Subcutaneous abdominal adipose tissue (tissue), 5 donors: ENCODE measurements at regions not wholly inside any gene's neighbourhood (a gene's known extent, or its start where the extent isn't known, plus 50 kb on each side); places are given as distances from the start of the nearest gene placed in this dataset.

Experiments
- H3K27ac ChIP-seq: one replicate; pipeline ENCODE4 v1.7.0; 2013; ENCODE audit warnings: low read depth, mild to moderate bottlenecking, inconsistent platforms, low read length, moderate library complexity
- H3K27me3 ChIP-seq, 5 donors: one replicate each; pipeline ENCODE4 v1.7.0; 2013; ENCODE audit warnings: low read length in 5 of 5, inconsistent platforms in 1 of 5; ENCODE audit not compliant: control insufficient read depth in 5 of 5, insufficient read depth in 4 of 5
- H3K36me3 ChIP-seq, 5 donors: one replicate each; pipeline ENCODE4 v1.7.0; 2013; ENCODE audit warnings: low read length in 5 of 5; ENCODE audit not compliant: control insufficient read depth in 5 of 5, insufficient read depth in 5 of 5
- H3K4me1 ChIP-seq, 5 donors: one replicate each; pipeline ENCODE4 v1.7.0; 2013; ENCODE audit warnings: low read length in 5 of 5, mild to moderate bottlenecking in 3 of 5, moderate library complexity in 1 of 5; ENCODE audit not compliant: control insufficient read depth in 5 of 5, insufficient read depth in 5 of 5
- H3K4me3 ChIP-seq, 5 donors: one replicate each; pipeline ENCODE4 v1.7.0; 2013; ENCODE audit warnings: low read length in 5 of 5, low read depth in 1 of 5
- H3K9ac ChIP-seq, 5 donors: one replicate each; pipeline ENCODE4 v1.7.0; 2013; ENCODE audit warnings: low read length in 5 of 5, mild to moderate bottlenecking in 4 of 5, moderate library complexity in 3 of 5
- H3K9me3 ChIP-seq, 5 donors: one replicate each; pipeline ENCODE4 v1.7.0; 2013; ENCODE audit warnings: low read length in 5 of 5; ENCODE audit not compliant: control insufficient read depth in 5 of 5
- donor health status: healthy.
- donor health status: healthy.
- donor health status: healthy.
- donor health status: healthy.
- donor health status: healthy.

GRCh38 chr14:22230517-22230916 lies 358.5 kb downstream of the DAD1 start:
- Histone ChIP-seq H3K4me3 (no peak overlapping the region), H3K9me3 (peaks cover 0 to 5% (median 2%) of the 10 kb centered on the region in 5 donors), H3K36me3 (no peaks in the 10 kb centered on the region)

GRCh38 chr14:22227084-22227483 lies 361.9 kb downstream of the DAD1 start:
- no peaks in the 10 kb centered on the region for H3K36me3 ChIP-seq
- H3K27ac ChIP-seq = no peak overlapping the region
- no peak overlapping the region for H3K4me3 ChIP-seq
- no peak overlapping the region for H3K9ac ChIP-seq
- peaks cover 0 to under 1% (median 0%) of the 10 kb centered on the region in 5 donors for H3K9me3 ChIP-seq
- no peaks in the 10 kb centered on the region for H3K4me1 ChIP-seq
- no peaks in the 10 kb centered on the region for H3K27me3 ChIP-seq

More at GRCh38 chr14:22230517-22230916, 358.5 kb downstream of the DAD1 start:
- Histone ChIP-seq H3K27ac (no peak overlapping the region), H3K4me1 (no peaks in the 10 kb centered on the region), H3K9ac (no peak overlapping the region), H3K27me3 (no peaks in the 10 kb centered on the region)

GRCh38 chr14:22226381-22226780 lies 362.6 kb downstream of the DAD1 start:
- H3K9me3 ChIP-seq = no peaks in the 10 kb centered on the region
- H3K4me3 ChIP-seq = no peak overlapping the region
- H3K9ac ChIP-seq = no peak overlapping the region
- no peaks in the 10 kb centered on the region for H3K27me3 ChIP-seq
- no peaks in the 10 kb centered on the region for H3K4me1 ChIP-seq
- H3K27ac ChIP-seq = no peak overlapping the region
- H3K36me3 ChIP-seq = no peaks in the 10 kb centered on the region

- Histone ChIP-seq H3K27me3 (no peaks in the 10 kb centered on the region), H3K9ac (no peak overlapping the region), H3K4me1 (no peaks in the 10 kb centered on the region), H3K9me3 (no peaks in the 10 kb centered on the region), H3K4me3 (no peak overlapping the region), H3K27ac (no peak overlapping the region), H3K36me3 (no peaks in the 10 kb centered on the region)
These were observed 363.4 kb downstream of the DAD1 start for GRCh38 chr14:22225516-22226140.

GRCh38 chr14:22221508-22221907 lies 367.5 kb downstream of the DAD1 start:
- H3K4me1 ChIP-seq = no peaks in the 10 kb centered on the region
- H3K27ac ChIP-seq = no peak overlapping the region
- no peak overlapping the region for H3K4me3 ChIP-seq
- no peaks in the 10 kb centered on the region for H3K36me3 ChIP-seq
- no peaks in the 10 kb centered on the region for H3K9me3 ChIP-seq
- no peaks in the 10 kb centered on the region for H3K27me3 ChIP-seq
- H3K9ac ChIP-seq = no peak overlapping the region

- Histone ChIP-seq H3K9ac (no peak overlapping the region), H3K27me3 (no peaks in the 10 kb centered on the region), H3K27ac (no peak overlapping the region), H3K4me3 (no peak overlapping the region), H3K9me3 (no peaks in the 10 kb centered on the region), H3K36me3 (no peaks in the 10 kb centered on the region), H3K4me1 (no peaks in the 10 kb centered on the region)
These were observed 368.6 kb downstream of the DAD1 start for GRCh38 chr14:22220427-22220826.

GRCh38 chr14:22218728-22219127 lies 370.3 kb downstream of the DAD1 start:
- no peaks in the 10 kb centered on the region for H3K36me3 ChIP-seq
- H3K9ac ChIP-seq = no peak overlapping the region
- no peak overlapping the region for H3K4me3 ChIP-seq
- no peaks in the 10 kb centered on the region for H3K4me1 ChIP-seq
- H3K27ac ChIP-seq = no peak overlapping the region
- H3K9me3 ChIP-seq = no peaks in the 10 kb centered on the region
- H3K27me3 ChIP-seq = no peaks in the 10 kb centered on the region

- H3K27me3 ChIP-seq = no peaks in the 10 kb centered on the region
- H3K9ac ChIP-seq = no peak overlapping the region
- no peak overlapping the region for H3K4me3 ChIP-seq
- no peaks in the 10 kb centered on the region for H3K9me3 ChIP-seq
- no peak overlapping the region for H3K27ac ChIP-seq
- no peaks in the 10 kb centered on the region for H3K36me3 ChIP-seq
- no peaks in the 10 kb centered on the region for H3K4me1 ChIP-seq
These were observed 375.9 kb downstream of the DAD1 start for GRCh38 chr14:22213120-22213519.

GRCh38 chr14:22210906-22211305 lies 378.1 kb downstream of the DAD1 start:
- Histone ChIP-seq H3K9ac (no peak overlapping the region), H3K4me3 (no peak overlapping the region), H3K27ac (no peak overlapping the region), H3K4me1 (no peaks in the 10 kb centered on the region), H3K9me3 (no peaks in the 10 kb centered on the region), H3K27me3 (no peaks in the 10 kb centered on the region), H3K36me3 (no peaks in the 10 kb centered on the region)

GRCh38 chr14:22210026-22210425 lies 379.0 kb downstream of the DAD1 start:
- Histone ChIP-seq H3K27me3 (no peaks in the 10 kb centered on the region), H3K9ac (no peak overlapping the region), H3K4me3 (no peak overlapping the region), H3K4me1 (no peaks in the 10 kb centered on the region), H3K9me3 (no peaks in the 10 kb centered on the region), H3K27ac (no peak overlapping the region), H3K36me3 (no peaks in the 10 kb centered on the region)
